NCI-H128 (cell line): ENCODE measurements at regions not wholly inside any gene's neighbourhood (a gene's known extent, or its start where the extent isn't known, plus 50 kb on each side); places are given as distances from the start of the nearest gene placed in this dataset.

Experiments used
- DNase-seq: peaks from one replicate; lab custom pipeline; 2025; ENCODE audit not compliant: unreplicated experiment; lab: John Stamatoyannopoulos, UW

DNA sequence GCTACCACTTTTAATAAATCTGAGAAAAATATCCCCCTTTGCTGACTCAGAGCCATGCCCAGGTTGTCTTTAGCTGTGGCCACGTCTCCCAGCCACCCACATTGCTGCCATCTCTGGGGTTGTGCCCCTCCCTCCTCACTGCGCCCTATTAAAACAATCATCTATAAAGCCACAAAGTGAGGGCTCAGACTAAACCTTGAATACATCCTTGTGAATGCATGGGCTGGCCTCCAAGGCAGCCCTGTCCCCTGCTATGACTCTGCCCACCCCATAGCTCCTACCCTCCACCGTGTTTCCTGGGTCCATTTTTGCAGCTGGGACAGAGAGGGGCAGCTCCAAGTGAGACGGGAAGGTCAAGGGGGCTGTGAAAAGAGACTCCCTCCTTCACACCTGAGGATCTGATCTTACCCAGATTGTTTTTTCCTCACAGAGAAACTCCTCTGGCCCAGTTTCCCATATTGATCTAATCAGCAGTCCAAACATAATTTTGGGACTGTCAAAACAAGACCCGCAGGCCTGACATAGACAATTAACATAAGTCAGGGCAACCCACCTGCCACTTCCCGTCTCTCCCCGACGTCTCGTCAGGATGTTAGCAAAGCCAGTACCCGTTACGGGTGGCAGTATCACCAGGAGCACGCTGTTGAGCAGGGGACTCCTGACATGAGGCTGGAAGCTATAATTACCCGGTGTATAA is 199.0 kb downstream of the KATNAL1 start:
- no peak for DNase-seq

DNA sequence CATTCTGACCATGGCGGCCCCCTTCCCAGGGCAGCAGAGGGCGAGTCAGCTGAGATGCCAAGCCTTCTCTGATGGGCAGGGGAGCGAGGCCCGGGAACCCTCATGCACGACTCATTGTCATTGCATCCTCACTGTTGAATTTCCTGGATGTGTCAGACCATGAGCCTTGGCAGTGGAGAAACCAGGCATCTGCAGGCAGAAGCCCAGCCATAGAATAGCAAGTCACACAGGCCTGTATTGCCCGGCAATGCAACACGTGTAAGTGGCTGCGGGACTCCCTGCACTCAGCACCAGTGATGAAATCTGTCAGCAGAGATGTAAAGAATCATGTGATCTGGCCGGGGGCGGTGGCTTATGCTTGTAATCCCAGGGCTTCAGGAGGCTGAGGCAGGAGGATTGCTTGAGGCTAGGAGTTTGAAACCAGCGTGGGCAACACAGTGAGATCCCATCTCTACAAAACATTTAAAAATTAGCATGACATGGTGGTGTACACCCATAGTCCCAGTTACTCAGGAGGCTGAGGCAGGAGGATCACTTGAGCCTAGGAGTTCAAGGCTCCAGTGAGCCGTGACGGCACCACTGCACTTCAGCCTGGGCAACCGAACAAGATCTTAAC is 199.7 kb downstream of the KATNAL1 start:
- DNase-seq, result no peak

DNA sequence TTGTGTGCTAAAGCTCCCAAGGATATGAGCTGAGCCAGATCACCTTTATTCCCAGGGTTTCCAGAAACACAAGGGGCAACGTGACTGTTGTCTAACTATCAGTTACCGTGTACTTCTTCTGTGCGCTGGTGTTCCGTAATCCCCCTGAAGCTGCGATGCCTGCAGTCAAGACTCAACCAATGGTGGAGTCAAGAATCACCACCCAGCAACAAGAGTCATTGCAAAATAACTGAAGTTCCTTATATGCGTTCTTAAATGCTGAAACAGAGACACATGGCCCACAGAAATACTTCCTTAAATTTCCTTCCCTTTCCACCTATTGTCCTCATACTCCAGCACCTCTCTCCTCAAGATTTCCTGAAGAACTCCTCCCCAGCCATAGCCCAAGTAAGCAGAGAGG is 200.2 kb downstream of the KATNAL1 start:
- no peak for DNase-seq

DNA sequence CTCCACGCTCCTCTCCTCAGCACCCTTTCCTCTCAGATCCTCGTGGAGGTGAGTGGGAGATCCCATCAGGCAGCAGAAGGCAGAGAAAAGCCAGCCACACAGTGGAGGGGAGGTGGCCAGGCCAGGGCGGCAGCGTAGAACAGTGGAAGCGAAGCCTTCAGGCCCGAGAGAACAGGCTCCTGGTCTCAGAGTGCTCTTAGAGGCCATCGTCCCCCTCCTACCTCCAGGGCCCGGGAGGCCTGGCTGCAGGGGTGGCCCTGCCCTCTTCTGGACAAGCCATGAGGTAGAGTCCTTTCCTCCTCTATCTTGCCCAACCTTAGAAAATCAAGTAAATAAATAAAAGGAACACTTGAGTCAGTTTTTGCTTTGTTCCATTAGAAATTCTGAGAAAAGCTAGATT is 202.0 kb downstream of the KATNAL1 start:
- DNase-seq, result no peak

DNA sequence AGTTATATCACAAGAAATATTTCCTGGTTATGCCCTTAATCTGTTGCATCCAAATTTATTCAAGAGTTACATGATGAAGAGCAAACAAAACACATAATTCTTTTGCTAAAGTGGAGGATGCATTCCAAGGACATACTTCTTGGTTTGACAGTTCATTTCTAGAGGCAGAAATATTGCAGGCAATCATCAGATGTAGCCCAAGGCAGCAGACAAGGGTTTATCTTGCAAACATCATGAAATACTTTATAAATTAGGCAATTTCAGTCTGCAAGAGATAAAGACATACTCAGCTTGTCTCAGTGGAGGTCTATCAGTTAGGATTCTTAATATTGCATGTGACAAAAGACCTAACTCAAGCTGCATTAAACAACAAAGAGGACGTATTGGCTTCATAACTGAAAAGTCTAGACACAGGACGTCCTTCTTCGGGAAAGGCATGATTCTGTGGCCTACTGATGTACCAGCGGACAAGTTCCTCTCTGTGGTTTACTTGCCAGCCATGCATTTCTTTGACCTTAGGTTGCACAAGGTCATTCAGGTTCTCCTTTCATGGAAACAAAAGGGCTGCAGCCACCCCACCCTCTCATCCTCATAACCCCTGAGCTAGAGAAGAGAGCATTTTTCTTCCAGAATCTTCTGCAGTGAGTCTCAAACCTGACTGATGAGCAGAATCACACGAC is 204.1 kb downstream of the KATNAL1 start:
- no peak for DNase-seq

DNA sequence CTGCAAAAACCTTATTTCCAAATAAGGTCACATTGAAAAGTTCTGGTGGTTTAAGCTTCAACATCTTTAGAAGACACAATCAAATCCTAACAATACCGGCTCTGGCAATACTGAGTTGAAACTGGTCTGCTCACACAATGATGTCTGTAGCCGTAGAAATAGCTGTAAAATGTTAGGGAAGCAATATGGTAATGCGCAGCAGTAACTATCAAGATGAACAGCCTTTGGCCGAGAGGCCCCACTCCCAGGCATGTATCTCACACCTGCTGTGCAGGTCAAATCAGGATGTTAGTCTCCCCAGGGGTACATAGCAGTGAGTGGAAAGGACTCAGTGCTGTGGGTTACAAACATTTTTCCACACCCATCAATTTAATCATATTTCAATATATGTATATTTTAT is 207.1 kb downstream of the KATNAL1 start:
- no peak for DNase-seq

DNA sequence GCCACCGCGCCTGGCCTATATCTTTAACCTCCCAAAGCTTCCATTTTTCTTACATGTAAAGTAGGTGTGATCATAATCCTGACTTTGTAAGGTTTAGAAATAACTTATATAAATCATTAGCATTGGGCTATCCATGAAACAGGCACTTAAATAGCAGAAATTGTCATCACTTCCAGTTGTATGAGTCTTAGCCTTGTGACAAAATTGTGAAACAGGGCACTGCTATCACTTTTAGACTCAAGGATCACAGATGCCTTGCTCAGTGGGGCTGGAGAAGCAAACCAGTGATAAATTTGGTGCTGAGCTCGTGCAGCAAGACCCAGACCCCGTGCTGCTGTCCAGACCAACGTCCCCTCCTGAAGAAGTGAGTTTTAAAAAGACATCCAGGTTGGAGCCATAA is 209.7 kb downstream of the KATNAL1 start:
- no peak for DNase-seq

DNA sequence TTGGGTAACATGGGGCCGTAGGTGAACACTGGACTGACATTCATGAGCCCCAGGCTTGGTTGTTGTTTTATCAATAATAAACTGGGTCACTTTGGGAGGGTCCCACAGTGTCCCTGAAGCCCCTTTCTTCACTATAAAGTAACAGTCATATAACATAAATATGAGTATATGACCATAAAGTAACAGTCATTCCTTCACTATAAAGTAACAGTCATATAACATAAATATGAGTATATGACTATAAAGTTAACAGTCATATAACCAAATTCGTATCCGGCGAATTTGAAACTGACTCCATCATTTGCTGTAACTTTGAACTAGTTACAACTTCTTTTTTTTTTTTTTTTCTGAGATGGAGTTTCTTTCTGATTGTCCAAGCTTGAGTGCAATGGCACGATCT is 210.3 kb downstream of the KATNAL1 start:
- DNase-seq, result no peak

DNA sequence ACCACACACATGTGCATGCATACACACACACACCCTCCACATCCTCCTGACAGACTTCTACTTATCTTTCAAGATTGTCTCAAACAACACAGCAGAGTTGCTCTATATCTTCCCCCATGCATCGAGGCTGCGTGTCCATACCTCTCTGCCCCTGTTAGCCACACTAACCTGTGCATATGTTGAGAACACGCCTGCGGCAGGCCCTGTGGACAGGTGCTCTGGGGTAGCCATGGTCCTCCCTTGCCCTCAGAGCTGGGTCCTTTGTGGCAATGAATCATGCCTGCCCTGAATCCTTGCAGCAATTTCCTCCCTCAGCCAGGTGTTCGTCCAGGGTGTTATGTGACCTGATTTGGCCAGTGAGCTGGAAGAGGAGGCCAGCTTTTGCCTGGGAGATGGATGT is 213.3 kb downstream of the KATNAL1 start:
- DNase-seq, result no peak

DNA sequence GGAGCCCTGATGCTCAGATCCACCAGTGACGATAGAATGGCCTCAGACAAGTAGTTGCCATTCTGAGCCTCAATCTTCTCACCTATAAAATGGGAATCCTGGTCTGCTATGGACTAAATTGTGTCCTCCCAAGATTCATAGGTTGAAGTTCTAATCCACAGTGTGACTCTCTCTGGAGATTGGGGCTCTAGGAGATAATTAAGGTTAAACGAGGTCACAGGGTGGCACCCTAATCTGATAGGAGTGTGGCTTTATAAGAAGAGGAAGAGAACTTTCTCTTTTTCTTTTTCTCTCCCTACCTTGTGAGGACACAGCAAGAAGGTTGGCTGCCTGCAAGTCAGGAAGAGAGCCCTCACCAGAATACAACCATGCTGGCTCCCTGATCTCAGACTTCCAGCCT is 214.1 kb downstream of the KATNAL1 start:
- no peak for DNase-seq

DNA sequence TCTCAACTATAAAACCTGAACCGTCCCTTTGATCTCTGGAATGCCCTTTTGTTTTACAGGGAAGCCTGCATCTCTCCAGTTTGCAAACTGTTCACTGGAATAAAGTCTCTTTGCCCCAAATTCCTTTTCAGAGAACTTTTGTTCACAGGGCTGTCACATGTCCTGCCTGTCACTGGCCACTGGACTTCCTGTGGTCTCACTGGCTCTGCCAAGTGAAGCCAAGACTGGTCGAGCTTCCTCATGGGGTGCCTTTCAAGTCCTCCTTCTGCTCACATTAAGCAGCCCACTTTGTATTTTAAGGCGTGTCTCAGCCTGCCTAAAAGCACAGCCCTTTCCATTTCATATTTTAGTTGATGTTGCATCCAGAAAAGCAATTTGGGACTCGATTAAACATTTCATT is 215.7 kb downstream of the KATNAL1 start:
- no peak for DNase-seq

DNA sequence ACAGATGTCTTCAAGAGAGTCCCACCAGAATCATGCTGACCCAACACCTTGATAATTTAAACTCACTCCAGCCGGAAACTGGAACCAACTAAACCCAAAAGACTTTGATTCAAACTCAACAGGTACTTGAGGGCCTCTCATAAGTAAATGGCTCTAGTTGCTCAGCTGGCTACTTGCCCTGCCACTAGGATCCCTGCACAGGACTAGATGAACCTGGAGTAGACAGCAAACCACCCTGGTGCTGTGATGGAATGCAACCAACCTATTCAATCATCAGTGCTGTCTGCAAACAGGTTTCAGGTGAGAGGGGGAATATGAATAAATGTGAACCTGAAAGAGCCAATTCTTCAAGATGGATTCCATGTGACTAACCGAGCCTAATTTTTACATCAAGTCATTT is 216.3 kb downstream of the KATNAL1 start:
- DNase-seq, result no peak

DNA sequence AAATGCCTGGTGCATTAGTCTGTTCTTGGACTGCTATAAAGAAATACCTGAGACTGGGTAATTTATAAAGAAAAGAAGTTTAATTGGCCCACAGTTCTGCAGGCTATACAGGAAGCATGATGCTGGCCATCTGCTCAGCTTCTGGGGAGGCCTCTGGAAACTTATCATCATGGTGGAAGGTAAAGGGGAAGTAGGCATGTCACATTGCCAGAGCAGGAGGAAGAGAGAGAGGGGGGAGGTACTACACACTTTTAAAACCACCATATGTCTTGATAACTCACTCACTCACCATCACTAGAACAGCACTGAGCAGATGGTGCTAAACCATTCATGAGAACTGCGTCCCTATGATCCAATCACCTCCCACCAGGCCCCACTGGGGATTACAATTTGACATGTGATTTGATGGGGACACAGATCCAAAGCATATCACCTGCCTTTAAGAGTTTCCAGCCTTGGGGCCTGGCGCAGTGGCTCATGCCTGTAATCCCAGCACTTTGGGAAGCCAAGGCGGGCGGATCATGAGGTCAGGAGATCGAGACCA is 219.0 kb downstream of the KATNAL1 start:
- DNase-seq, result no peak

DNA sequence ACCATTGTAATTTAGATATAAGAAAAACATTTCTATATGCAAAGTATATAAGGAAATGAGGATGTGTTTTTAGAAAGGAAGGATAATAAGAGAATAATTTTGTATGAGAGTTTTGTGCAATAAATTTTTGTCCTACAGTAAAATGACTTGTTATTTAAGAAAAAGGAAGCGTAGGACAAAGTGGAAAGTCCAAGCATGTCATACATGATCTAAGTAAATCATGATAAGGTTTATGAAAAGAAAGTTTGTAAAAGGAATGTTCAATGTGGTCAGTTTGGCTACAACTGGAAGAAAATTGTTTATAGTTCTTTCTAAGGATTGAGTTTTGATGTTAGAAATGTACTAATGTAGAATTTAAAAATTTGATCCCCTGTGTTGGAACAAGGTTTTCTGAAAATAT is 222.3 kb downstream of the KATNAL1 start:
- no peak for DNase-seq

DNA sequence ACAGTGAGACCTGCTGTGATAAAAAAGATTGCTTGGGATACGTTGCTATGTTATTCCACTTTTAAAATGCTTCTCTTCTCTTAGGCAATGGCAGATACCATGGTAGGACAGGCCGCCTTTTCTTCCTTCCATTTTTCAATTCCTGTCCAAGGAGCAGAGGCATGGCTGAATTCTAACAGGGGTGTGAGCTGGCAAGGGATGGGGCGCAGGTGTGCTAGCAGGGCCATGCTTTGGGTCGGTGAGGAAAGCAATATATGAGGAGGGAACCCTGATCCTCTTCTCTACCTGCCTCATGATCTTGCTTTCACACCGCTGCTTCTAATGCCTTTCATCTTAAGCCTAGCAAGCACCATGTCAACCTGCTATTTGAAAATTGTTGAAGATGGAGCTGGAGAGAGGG is 225.0 kb downstream of the KATNAL1 start:
- no peak for DNase-seq

DNA sequence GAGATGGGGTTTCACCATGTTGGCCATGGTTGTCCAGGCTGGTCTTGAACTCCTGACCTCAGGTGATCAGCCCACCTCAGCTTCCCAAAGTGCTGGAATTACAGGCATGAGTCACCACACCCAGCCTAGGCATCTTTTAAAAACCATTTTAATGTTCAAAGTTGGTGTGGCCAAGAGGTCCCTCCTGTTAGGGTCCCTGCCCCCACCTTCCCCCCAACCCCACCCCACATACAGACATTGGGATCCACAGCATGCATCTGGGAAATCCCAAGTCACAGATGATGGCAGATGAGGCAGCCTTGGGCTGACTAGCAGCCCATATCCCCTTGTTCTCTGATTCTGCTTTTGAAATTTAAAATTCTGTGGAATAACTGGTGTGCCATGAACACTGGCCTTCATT is 226.0 kb downstream of the KATNAL1 start:
- DNase-seq, result no peak

DNA sequence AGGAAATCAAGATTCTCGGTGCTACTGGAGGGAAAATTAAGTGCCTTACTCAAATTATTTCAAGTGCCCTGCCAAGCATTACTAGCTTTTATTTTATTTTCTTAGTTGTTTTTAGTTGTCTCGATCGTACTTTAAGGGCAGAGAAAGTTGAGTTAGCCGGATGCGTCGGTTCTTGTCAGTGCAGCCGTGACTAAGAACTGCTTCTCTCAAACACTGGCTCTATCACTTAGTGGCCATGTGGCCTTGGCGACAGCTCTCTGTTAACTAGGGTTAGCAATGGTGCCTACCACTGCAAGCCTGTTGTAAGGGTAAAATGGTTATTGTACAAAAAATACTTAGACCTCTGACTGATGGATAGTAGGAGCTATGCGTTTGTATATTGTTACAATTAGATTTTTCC is 227.8 kb downstream of the KATNAL1 start:
- DNase-seq, result no peak

DNA sequence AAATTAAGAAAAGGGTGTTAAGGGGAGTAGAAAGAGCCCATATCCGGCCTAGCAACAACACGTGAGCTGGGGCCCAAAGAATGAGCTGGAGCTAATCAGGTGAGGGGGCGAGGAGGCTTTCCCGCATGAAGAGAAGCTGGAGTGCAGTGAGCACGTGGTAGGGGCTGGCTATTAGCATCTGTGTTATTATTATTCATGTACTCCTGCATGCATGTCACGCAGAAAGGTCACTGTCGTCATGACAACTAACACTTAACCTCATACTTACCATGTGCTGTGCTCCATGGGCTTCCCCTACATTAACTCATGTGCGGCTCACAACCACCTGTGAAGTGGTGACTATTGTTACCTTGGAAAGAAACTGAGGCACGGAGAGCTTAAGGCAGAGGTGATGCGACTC is 227.6 kb upstream of the UBL3 start:
- DNase-seq, result no peak

DNA sequence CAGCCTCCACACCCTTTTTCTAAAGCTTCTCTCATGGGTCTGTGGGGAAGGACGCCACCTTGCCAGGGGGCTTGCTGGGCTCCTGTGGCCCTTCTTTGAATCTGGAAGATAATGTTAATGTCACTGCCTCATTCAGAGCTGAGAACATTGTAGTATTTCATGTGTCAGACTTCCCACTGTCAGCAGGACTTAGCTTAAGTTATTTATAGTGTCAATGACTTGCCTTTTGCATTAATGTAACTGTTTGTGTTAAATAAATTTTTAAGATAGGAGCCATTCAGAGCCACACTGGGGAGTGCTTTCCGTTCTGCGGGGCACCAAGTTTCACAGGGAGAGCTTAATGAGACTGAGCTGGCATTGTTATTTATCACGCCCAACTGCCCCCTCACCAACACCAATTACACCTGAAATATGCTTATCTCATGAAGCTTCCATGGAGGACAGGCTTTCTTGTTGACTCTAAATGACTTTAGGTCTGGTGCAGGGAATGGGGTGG is 226.9 kb upstream of the UBL3 start:
- no peak for DNase-seq

DNA sequence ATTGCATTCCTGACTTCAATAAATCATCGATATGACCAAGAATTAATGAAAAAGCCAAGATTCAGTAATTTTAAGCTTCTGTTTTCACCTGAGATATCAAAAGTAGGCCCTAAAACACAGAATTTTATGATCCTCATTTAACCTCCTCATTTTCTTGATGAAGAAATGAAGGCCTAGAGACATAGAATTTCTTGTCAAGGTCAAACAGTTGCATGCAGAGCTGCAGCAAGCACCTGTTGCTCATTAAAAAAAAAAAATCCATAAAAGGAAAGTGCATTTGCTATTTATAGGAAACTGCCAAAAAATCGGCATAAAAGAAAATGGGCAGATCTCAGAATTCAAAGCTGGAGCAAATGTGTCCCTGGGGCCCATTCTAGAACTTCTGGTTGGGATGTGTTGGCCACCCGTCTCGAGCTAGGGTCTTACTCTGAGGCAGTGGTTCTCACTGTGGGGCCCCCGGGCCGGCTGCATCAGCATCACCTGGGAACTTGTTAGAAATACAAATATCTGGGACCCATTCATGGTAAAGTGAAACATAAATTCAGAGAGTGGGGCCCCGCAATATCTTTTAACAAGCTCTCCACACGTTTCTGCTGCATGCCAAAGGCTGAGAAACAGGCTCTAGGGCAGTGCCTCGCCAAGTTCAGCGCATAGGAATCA is 224.7 kb upstream of the UBL3 start:
- no peak for DNase-seq

DNA sequence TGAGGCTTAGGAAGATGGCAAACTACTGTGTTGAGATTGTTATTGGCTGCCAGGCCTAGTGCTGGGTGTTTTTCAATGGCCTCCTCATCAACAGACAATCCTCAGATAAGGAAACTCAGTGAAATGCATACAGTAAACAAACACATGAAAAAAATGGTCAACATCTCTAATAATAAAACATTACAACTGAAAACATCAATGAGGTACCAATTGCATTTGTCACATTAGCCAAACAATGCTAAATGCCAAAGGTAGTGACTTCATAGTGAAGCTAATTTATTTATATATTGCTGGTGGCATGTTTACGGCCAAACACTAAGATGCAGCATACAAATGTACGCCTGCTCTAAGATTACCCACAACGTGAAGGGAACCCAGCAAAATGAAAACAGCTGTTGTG is 224.0 kb upstream of the UBL3 start:
- no peak for DNase-seq

DNA sequence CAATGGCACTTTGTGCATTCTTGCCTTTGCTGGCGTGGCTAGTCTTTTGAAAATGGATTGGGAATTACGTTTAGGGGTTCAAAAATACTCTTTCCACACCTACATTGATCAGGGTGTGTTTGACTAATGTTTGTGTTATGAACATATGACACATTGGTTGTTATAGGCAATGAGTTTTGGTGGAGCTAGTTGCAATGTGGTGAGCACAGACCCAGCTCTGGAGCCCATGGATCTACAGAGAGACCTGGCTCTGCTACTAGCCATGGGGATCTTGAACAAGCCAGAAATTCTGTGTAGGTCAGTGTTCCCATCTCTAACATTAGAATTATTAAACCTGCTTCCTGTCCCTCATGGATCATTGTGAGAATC is 222.4 kb upstream of the UBL3 start:
- no peak for DNase-seq
